Trophoblast cell (in vitro differentiated cells and primary cell): ENCODE measurements at regions not wholly inside any gene's neighbourhood (a gene's known extent, or its start where the extent isn't known, plus 50 kb on each side); places are given as distances from the start of the nearest gene placed in this dataset.
A peak's percentile ranks its signal among the peaks of the same experiment; 100 is the strongest.

Experiments used
- DNase-seq, 2 donors: peaks; one replicate each; pipeline ENCODE4 v3.0.0-alpha.2; 2016
- H2AFZ ChIP-seq: 2 replicates; pipeline ENCODE4 v1.6.1; 2013; ENCODE audit warnings: low read length, moderate library complexity, mild to moderate bottlenecking; ENCODE audit not compliant: insufficient read depth, poor library complexity
- H2AK5ac ChIP-seq: 2 replicates; pipeline ENCODE4 v1.6.1; 2013; ENCODE audit warnings: mild to moderate bottlenecking, low read length
- H2BK120ac ChIP-seq: 2 replicates; pipeline ENCODE4 v1.6.1; 2013; ENCODE audit warnings: low read length, mild to moderate bottlenecking, moderate library complexity; ENCODE audit not compliant: insufficient read depth, poor library complexity
- H2BK12ac ChIP-seq: 2 replicates; pipeline ENCODE4 v1.6.1; 2013; ENCODE audit warnings: mild to moderate bottlenecking, low read length, moderate library complexity
- H2BK5ac ChIP-seq: 2 replicates; pipeline ENCODE4 v1.6.1; 2013; ENCODE audit warnings: low read length, low read depth, moderate library complexity, mild to moderate bottlenecking; ENCODE audit not compliant: poor library complexity
- H3K14ac ChIP-seq: 2 replicates; pipeline ENCODE4 v1.6.1; 2013; ENCODE audit warnings: mild to moderate bottlenecking, low read length
- H3K18ac ChIP-seq: 2 replicates; pipeline ENCODE4 v1.6.1; 2013; ENCODE audit warnings: mild to moderate bottlenecking, low read length
- H3K23ac ChIP-seq: 2 replicates; pipeline ENCODE4 v1.6.1; 2013; ENCODE audit warnings: low read length
- H3K27ac ChIP-seq: 2 replicates; pipeline ENCODE4 v1.5.1; 2013; ENCODE audit warnings: low read depth, mild to moderate bottlenecking, inconsistent platforms, low read length, moderate library complexity
- H3K27me3 ChIP-seq: 2 replicates; pipeline ENCODE4 v1.6.1; 2013; ENCODE audit warnings: inconsistent platforms, mild to moderate bottlenecking, low read length, moderate library complexity; ENCODE audit not compliant: insufficient read depth
- H3K36me3 ChIP-seq, 2 experiments: 1 replicate in 1 of 2; 2 replicates in 1 of 2; pipeline ENCODE4 v1.6.1; 2013; ENCODE audit warnings: low read length in 2 of 2, mild to moderate bottlenecking in 2 of 2, moderate library complexity in 1 of 2; ENCODE audit not compliant: insufficient read depth in 2 of 2, control insufficient read depth in 1 of 2
- H3K4ac ChIP-seq: 2 replicates; pipeline ENCODE4 v1.6.1; 2013; ENCODE audit warnings: low read depth, mild to moderate bottlenecking, low read length, moderate library complexity
- H3K4me1 ChIP-seq, 2 experiments: 1 replicate in 1 of 2; 2 replicates in 1 of 2; pipeline ENCODE4 v1.6.1; 2013; ENCODE audit warnings: low read length in 2 of 2, mild to moderate bottlenecking in 2 of 2, moderate library complexity in 1 of 2; ENCODE audit not compliant: insufficient read depth in 2 of 2, control insufficient read depth in 1 of 2
- H3K4me2 ChIP-seq: 2 replicates; pipeline ENCODE4 v1.6.1; 2013; ENCODE audit warnings: inconsistent platforms, mild to moderate bottlenecking, low read length, moderate library complexity
- H3K4me3 ChIP-seq: 2 replicates; pipeline ENCODE4 v1.5.1; 2013; ENCODE audit warnings: mild to moderate bottlenecking, low read depth, low read length, inconsistent platforms
- H3K79me1 ChIP-seq: one replicate; pipeline ENCODE4 v1.6.1; 2013; ENCODE audit warnings: low read length
- H3K79me2 ChIP-seq: 2 replicates; pipeline ENCODE4 v1.6.1; 2013; ENCODE audit warnings: low read length, mild to moderate bottlenecking; ENCODE audit not compliant: control insufficient read depth, insufficient read depth, poor library complexity
- H3K9ac ChIP-seq: 2 replicates; pipeline ENCODE4 v1.6.1; 2013; ENCODE audit warnings: mild to moderate bottlenecking, low read length
- H3K9me3 ChIP-seq: 2 replicates; pipeline ENCODE4 v1.6.1; 2013; ENCODE audit warnings: low read depth, mild to moderate bottlenecking, control low read depth, inconsistent platforms, low read length; ENCODE audit not compliant: insufficient read depth
- H4K12ac ChIP-seq: 2 replicates; pipeline ENCODE4 v1.6.1; 2013; ENCODE audit warnings: low read depth, mild to moderate bottlenecking, low read length, moderate library complexity
- H4K8ac ChIP-seq: 2 replicates; pipeline ENCODE4 v1.6.1; 2013; ENCODE audit warnings: low read depth, mild to moderate bottlenecking, low read length, moderate library complexity
- H4K91ac ChIP-seq: one replicate; pipeline ENCODE4 v1.6.1; 2013; ENCODE audit warnings: low read depth, mild to moderate bottlenecking, low read length, moderate library complexity
- WGBS: extraction: QIAGEN DNeasy Blood & Tissue Kit; methylation state at CpG from one replicate; pipeline ENCODE4 v1.1.7; 2013; ENCODE audit warnings: missing lambda C conversion rate; ENCODE audit not compliant: insufficient read length, insufficient coverage; ENCODE audit errors: extremely low coverage; 5-methylcytosine and 5-hydroxymethylcytosine counted together

DNA sequence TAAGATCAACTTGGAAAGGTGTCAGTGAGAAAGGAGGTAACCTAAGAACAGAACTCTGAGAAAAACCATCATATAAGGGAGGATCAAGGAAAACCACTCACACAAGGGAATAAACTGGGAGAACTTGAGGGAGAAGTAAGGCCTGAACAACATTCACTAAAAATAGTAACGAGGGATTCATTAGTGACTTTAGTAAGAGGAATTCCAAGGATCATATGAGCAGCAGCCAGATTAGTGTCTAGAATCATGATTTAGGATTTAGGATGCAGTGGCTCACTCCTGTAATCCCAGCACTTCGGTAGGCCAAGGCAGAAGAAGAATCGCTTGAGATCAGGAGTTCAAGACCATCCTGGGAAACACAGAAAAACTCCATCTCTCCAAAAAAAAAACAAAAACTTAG lies 376.5 kb upstream of the MARCKS start:
- no peak overlapping the region for H3K18ac ChIP-seq
- no peak overlapping the region for H4K91ac ChIP-seq
- DNase-seq = no peak
- no peak overlapping the region for H2BK12ac ChIP-seq
- H3K4me2 ChIP-seq = no peak overlapping the region
- H3K36me3 ChIP-seq = no peaks in the 10 kb centered on the region
- H3K9me3 ChIP-seq = no peaks in the 10 kb centered on the region
- H3K79me1 ChIP-seq = no peaks in the 10 kb centered on the region
- no peak overlapping the region for H4K8ac ChIP-seq
- H2BK5ac ChIP-seq = no peak overlapping the region
- H3K4me1 ChIP-seq = no peaks in the 10 kb centered on the region
- H4K12ac ChIP-seq = no peak overlapping the region
- no peak overlapping the region for H2AFZ ChIP-seq
- no peaks in the 10 kb centered on the region for H3K79me2 ChIP-seq
- WGBS = no CpG with 5 or more reads among the region's 3 CpGs
- no peaks in the 10 kb centered on the region for H3K27me3 ChIP-seq
- H2BK120ac ChIP-seq = no peak overlapping the region
- H2AK5ac ChIP-seq = no peak overlapping the region
- no peak overlapping the region for H3K9ac ChIP-seq
- H3K4ac ChIP-seq = no peak overlapping the region
- H3K4me3 ChIP-seq = no peak overlapping the region
- no peak overlapping the region for H3K14ac ChIP-seq
- no peak overlapping the region for H3K27ac ChIP-seq
- H3K23ac ChIP-seq = no peak overlapping the region

DNA sequence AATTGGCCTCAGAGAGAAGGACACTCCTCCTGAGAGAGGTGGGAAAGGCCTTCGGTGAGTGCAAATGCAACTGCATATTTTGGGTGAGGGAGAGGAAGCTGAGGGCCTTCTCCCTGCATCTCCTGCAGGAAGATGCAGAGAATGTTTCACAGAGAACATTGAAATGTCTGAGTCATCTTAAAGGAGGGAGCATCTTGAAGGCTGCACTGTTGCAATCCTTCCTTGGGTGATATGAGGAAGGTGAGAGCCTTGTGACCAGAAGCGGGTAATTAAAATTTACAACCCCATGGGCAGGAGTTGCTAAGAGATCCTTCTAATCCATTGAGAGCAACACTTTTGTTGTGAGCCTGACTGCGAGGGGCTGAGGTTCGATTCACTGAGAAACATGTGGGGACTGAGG lies 375.7 kb upstream of the MARCKS start:
- no peak overlapping the region for H2BK12ac ChIP-seq
- DNase-seq = no peak
- no peak overlapping the region for H4K12ac ChIP-seq
- H3K27me3 ChIP-seq = no peaks in the 10 kb centered on the region
- no peak overlapping the region for H2AFZ ChIP-seq
- no peak overlapping the region for H3K27ac ChIP-seq
- H3K4me1 ChIP-seq = no peaks in the 10 kb centered on the region
- H3K79me1 ChIP-seq = no peaks in the 10 kb centered on the region
- no peak overlapping the region for H4K91ac ChIP-seq
- H2BK5ac ChIP-seq = no peak overlapping the region
- H3K9ac ChIP-seq = no peak overlapping the region
- H3K14ac ChIP-seq = no peak overlapping the region
- no peak overlapping the region for H2AK5ac ChIP-seq
- no peaks in the 10 kb centered on the region for H3K36me3 ChIP-seq
- no CpG with 5 or more reads among the region's 4 CpGs for WGBS
- no peak overlapping the region for H4K8ac ChIP-seq
- H3K23ac ChIP-seq = no peak overlapping the region
- H3K4me2 ChIP-seq = no peak overlapping the region
- no peak overlapping the region for H3K4ac ChIP-seq
- no peaks in the 10 kb centered on the region for H3K9me3 ChIP-seq
- H2BK120ac ChIP-seq = no peak overlapping the region
- H3K4me3 ChIP-seq = no peak overlapping the region
- no peaks in the 10 kb centered on the region for H3K79me2 ChIP-seq
- H3K18ac ChIP-seq = no peak overlapping the region

DNA sequence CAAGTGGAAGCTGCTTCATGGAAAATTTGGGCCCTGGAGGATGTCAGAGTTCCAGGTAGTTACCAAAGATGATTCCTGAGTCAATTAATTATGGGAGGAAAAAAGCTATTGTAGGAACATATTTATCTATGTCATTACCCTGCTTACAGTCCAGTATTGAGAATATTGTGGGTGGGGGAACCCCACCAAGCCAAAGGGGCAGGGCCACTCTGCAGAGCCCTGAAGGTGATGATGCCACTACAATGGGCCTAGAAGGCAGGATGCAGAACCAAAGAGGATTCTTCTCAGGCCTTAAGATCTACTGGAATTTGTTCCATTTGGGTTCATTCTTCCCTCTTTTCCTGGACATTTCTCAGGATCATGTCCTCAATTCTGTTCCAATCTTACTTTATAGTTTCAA lies 375.2 kb upstream of the MARCKS start:
- H3K23ac ChIP-seq = no peak overlapping the region
- H3K14ac ChIP-seq = no peak overlapping the region
- no peaks in the 10 kb centered on the region for H3K36me3 ChIP-seq
- no peak overlapping the region for H3K9ac ChIP-seq
- no peak overlapping the region for H2BK12ac ChIP-seq
- no peak overlapping the region for H2AFZ ChIP-seq
- no peaks in the 10 kb centered on the region for H3K4me1 ChIP-seq
- no peaks in the 10 kb centered on the region for H3K79me2 ChIP-seq
- no peak overlapping the region for H4K91ac ChIP-seq
- H4K12ac ChIP-seq = no peak overlapping the region
- no peak overlapping the region for H3K4me3 ChIP-seq
- H3K18ac ChIP-seq = no peak overlapping the region
- no peaks in the 10 kb centered on the region for H3K27me3 ChIP-seq
- no peak overlapping the region for H2BK5ac ChIP-seq
- no peak overlapping the region for H2AK5ac ChIP-seq
- no peaks in the 10 kb centered on the region for H3K79me1 ChIP-seq
- no peak overlapping the region for H3K4ac ChIP-seq
- no peak overlapping the region for H3K27ac ChIP-seq
- no peak overlapping the region for H4K8ac ChIP-seq
- no peak for DNase-seq
- H2BK120ac ChIP-seq = no peak overlapping the region
- no peaks in the 10 kb centered on the region for H3K9me3 ChIP-seq
- H3K4me2 ChIP-seq = no peak overlapping the region

DNA sequence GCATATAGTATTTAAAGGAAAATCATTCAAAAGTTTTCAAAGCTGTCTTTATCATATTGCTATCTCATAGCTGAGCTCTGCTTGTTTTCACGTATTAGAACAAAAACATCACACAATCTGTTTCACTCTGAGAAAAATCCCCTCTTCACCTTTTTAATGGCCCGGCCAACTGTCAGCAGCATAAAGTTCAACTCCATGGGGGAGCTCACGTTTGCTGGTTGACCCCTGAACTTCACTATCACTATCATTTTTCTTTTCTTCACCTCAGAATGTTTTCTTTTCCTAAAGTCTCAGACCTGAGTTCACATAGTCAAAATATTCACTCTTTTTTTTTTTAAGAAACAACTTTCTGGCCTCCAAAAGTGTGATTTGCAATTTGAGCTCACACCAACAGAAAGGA lies 374.4 kb upstream of the MARCKS start:
- Histone ChIP-seq H3K79me2 (no peaks in the 10 kb centered on the region), H2BK120ac (no peak overlapping the region), H3K4ac (no peak overlapping the region), H3K23ac (no peak overlapping the region), H2BK5ac (no peak overlapping the region), H3K27ac (no peak overlapping the region), H3K79me1 (no peaks in the 10 kb centered on the region), H4K12ac (no peak overlapping the region), H2AFZ (no peak overlapping the region), H3K18ac (no peak overlapping the region), H2AK5ac (no peak overlapping the region), H3K14ac (no peak overlapping the region), H3K27me3 (no peaks in the 10 kb centered on the region), H4K91ac (no peak overlapping the region), H3K9ac (no peak overlapping the region), H3K36me3 (no peaks in the 10 kb centered on the region), H3K4me3 (no peak overlapping the region), H4K8ac (no peak overlapping the region), H3K4me2 (no peak overlapping the region), H3K4me1 (no peaks in the 10 kb centered on the region), H2BK12ac (no peak overlapping the region), H3K9me3 (no peaks in the 10 kb centered on the region)
- DNase-seq = no peak
- WGBS = no CpG with 5 or more reads among the region's 3 CpGs

DNA sequence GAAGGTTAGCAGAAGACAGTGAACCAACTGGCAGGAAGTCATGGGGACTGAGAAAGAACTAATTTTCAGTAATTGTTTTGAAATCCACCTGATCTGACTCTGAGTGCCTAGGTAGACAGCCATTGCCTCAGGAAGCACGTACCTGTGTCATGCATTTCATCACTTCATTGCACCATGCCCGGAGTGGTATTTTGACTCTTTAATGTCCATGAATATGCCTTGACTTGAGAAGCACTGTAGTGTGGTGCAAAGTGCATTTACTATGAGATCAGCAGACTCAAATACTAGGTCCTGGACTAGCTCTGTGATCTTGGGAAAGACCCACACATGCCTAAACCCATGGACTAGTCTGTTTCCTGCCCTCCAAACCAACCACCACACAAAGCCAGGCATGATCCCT lies 370.9 kb upstream of the MARCKS start:
- Histone ChIP-seq H2AK5ac (no peak overlapping the region), H2AFZ (no peak overlapping the region), H3K36me3 (no peaks in the 10 kb centered on the region), H3K27me3 (no peaks in the 10 kb centered on the region), H4K12ac (no peak overlapping the region), H3K4me1 (no peaks in the 10 kb centered on the region), H3K9me3 (no peaks in the 10 kb centered on the region), H4K91ac (no peak overlapping the region), H3K9ac (no peak overlapping the region), H4K8ac (no peak overlapping the region), H3K79me1 (no peaks in the 10 kb centered on the region), H3K4ac (no peak overlapping the region), H2BK12ac (no peak overlapping the region), H3K79me2 (no peaks in the 10 kb centered on the region), H3K4me3 (no peak overlapping the region), H3K14ac (no peak overlapping the region), H3K4me2 (no peak overlapping the region), H3K18ac (no peak overlapping the region), H2BK5ac (no peak overlapping the region), H3K27ac (no peak overlapping the region), H3K23ac (no peak overlapping the region), H2BK120ac (no peak overlapping the region)
- DNase-seq = peak in 1 of 2 donors; percentile 42
- no CpG with 5 or more reads among the region's 2 CpGs for WGBS
